ENCODE measurements at regions not wholly inside any gene's neighbourhood (a gene's known extent, or its start where the extent isn't known, plus 50 kb on each side); places are given as distances from the start of the nearest gene placed in this dataset.
"Not testable (repeated sequence)": the region's sequence is repeated elsewhere in the genome, so short reads cannot be mapped to it uniquely, and the experiment has no call there.

- peak; percentile 65 for DNase-seq
These were observed 570.6 kb downstream of the ZBBX start for GRCh38 chr3:166809520-166809919.

DNA sequence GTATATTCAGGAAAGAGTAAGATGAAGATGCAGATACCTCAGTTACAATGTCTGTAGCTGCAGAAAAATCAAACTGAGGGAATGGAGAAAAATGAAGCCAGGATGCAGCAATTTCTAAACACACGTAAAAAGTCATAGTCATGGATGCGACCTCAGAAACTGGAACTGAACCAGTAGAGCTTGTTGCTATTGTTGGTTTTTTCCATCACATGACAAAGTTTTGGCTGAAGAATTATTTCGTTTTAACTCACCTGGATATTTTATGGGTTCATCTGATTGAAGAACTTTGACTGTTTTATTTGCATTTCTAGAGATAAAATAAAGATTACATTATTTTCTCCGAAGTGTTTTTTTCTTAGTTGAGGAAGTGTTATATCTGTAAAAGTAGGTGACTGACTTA, 591.2 kb downstream of the ZBBX start:
- DNase-seq = no peak

GRCh38 chr3:166785876-166786275, 594.2 kb downstream of the ZBBX start:
- no peak for DNase-seq

GRCh38 chr3:166783206-166783605, 596.9 kb downstream of the ZBBX start:
- DNase-seq = no peak

DNA sequence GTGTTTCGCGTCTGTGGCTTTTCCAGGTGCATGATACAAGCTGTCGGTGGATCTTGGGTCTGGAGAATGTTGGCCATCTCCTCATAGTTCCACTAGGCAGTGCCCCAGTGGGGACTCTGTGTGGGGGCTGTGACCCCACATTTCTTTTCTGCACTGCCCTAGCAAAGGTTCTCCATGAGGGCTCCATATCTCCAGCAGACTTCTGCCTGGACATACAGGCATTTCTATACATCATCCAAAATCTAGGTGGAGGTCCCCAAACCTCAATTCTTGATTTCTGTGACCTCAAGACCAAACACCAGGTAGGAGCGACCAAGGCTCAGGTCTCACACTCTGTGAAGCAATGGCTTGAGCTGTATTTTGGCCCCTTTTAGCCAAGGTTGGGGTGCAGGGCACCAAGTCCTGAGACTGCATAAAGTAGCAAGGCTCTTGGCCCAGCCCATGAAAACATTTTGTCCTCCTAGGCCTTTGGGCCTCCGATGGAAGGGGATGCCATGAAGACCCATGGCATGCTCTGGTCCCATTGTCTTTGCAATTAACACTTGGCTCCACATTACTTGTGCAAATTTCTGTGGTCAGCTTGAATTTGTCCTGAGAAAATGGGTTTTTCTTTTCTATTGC, 615.3 kb downstream of the ZBBX start:
- DNase-seq = no peak

- DNase-seq = no peak
These were observed 620.2 kb downstream of the ZBBX start for GRCh38 chr3:166759736-166760513.

DNA sequence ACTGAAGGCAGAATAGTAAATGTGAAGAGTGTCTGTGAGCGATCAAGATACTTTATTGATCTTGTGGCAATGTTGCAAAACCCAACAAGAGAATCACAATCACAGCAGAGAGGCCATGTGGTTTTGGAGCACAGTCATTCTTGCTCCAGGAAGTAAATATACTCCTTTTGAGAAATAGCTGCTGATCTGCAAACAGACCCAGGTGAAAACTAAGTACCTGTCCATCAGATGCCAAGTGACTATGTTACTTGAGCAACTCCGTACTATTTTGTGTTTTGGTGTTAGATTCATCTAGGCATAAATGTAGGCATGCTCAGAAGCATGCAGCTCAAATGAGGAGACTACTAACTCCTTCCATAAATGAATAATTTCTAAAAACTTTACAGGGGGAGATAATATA, 627.9 kb downstream of the ZBBX start:
- peak; percentile 3 for DNase-seq

DNA sequence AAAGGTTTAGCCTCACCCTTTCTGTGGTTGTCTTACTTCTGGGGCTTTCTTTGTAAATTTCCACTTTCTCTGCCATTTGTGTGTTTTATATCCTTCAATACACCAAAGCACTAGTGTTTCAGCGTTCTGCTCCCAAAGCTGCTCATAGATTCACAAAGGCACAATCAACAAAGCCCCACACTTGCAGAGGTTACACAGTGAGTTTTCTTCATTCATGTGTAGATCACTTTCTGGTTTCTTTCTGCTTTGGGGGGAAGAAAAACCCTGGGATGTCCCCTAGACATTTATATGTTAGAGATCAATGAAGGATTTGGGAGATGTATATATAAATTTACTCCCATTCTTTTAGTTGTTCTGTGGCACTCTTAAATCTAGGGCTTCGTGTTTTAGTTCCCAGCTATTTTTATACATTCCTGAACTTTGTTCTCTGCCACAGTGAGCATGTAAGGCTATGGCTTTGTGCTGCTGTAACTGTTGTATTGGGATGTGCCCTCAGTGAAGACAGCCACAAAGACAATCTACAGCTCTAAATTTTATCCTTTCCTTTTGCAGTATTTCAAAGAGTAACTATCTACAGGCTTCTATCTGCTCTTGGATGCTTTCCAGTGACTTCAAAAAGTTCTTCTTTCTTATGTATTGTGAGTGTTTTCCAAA, 636.5 kb downstream of the ZBBX start:
- no peak for DNase-seq

- DNase-seq = peak; percentile 49
These were observed 645.4 kb downstream of the ZBBX start for GRCh38 chr3:166734734-166735133.

GRCh38 chr3:166731701-166732100, 648.4 kb downstream of the ZBBX start:
- DNase-seq = no peak

- no peak for DNase-seq
These were observed 658.6 kb downstream of the ZBBX start for GRCh38 chr3:166721466-166721865.

GRCh38 chr3:166714206-166714605, 665.9 kb downstream of the ZBBX start:
- DNase-seq = no peak

- no peak for DNase-seq
These were observed 666.3 kb downstream of the ZBBX start for GRCh38 chr3:166713787-166714186.

DNA sequence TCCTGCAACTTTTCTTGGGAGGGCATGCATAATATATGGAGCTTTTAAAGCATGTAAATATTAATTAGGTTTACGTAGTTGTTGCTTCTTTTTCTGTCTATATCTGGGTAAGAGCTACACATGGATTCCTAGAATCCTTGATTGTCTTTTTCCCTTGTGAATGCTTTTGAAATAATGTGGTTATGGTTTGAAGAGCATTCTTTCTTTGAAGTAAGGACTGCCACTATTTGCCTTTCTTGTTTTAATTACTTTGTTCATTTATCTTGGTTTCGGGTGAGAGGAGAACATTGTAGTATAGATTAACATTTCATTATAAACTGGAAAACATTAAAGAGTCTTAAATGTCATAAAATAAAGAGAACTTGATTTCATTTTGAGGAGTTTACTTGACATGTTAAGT, 674.0 kb downstream of the ZBBX start:
- DNase-seq = peak; percentile 10

DNA sequence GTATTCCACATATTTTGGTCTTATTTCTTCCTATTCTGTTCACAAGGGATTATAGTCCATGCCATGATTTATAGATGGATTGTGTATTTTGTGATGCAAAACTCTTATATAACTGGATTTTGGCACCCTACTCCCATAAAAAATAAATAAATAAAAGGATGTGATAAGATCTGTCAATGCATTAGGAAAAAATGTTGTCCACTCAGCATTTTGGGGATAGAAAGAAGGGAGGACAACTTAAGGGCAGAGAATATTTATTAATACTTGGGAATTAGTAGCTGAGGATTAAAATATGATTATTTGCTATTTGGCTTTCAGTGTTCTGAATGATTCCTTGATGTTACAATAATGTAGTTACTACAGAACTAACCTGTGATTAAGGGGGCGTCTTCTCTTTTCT, 682.6 kb downstream of the ZBBX start:
- no peak for DNase-seq

- DNase-seq = no peak
These were observed 684.0 kb downstream of the ZBBX start for GRCh38 chr3:166696103-166696502.

- DNase-seq = peak; percentile 70
These were observed 691.4 kb downstream of the ZBBX start for GRCh38 chr3:166688665-166689064.

DNA sequence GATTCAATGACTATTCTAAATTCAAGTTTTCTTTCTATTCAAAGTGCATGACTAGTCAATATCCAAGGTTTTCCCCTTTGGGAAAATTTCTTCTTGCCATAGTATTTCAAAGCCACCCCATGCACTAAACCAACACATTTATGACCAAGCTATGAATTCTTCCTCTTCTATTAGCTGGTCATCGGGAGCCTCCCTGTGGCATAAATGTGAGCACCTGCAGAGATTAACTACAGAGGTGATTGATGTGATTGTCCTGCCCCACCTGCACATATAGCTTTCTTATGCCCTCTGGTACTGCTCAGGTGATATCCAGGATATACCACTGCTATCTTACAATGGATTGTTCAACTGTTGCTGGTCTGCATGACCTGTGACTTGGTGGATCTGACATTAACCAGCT, 694.9 kb downstream of the ZBBX start:
- peak; percentile 26 for DNase-seq

- DNase-seq = not testable (repeated sequence)
These were observed 696.0 kb downstream of the ZBBX start for GRCh38 chr3:166684077-166684476.

GRCh38 chr3:166669781-166670180, 710.3 kb downstream of the ZBBX start:
- DNase-seq = no peak

DNA sequence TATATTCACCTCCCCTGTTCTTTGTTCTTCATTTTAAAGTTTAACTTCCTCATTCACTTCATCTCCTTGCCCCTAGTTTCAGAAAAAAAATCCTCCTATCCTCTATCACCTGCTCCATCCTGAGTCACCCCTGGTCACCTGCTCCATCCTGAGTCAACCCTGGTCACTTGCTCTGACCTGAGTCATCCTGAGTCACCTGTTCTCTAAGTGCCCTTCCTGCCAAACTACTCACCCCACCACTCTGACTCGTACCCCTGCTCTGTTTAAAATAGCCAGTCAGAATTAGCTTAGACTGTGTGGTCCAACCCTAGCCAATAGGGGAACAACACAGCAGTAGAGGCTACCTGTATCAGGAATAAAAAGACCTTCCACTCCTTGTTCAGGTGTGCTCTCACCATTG, 716.9 kb downstream of the ZBBX start:
- peak; percentile 95 for DNase-seq

DNA sequence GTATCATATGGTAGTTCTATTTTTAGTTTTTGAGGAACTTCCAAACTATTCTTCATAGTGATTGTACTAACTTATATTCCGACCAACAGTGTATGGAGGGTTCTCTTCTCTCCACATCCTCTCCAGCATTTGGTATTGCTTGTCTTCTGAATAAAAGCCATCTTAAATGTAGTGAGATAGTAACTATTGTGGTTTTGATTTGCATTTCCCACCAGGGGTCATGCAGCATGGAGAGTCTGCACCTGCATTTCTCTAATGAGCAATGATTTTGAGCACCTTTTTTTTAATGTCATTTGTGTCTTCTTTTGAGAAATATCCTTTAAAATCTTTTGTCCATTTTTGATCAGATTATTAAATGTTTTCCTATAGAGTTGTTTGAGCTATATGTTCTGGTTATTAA, 718.5 kb downstream of the ZBBX start:
- no peak for DNase-seq

- no peak for DNase-seq
These were observed 719.1 kb downstream of the ZBBX start for GRCh38 chr3:166660962-166661361.

GRCh38 chr3:166637984-166638530, 742.0 kb downstream of the ZBBX start:
- no peak for DNase-seq
